Fibroblast of lung (primary cell): ENCODE measurements at regions not wholly inside any gene's neighbourhood (a gene's known extent, or its start where the extent isn't known, plus 50 kb on each side); places are given as distances from the start of the nearest gene placed in this dataset.
"Not testable (repeated sequence)": the region's sequence is repeated elsewhere in the genome, so short reads cannot be mapped to it uniquely, and the experiment has no call there.

Source experiments
- DNase-seq, 2 donors: peaks; one replicate each; pipeline versions ENCODE4 v3.0.0 to v3.0.0-alpha.2; 2010; ENCODE audit warnings: low read depth in 2 of 2
- H2AFZ ChIP-seq: 2 replicates; pipeline ENCODE4 v1.5.1; 2012; ENCODE audit warnings: low read length, control low read depth, inconsistent platforms
- H3K27ac ChIP-seq: 2 replicates; pipeline ENCODE4 v1.5.1; 2011; ENCODE audit warnings: low read length, control low read depth; ENCODE audit not compliant: insufficient read depth
- H3K27me3 ChIP-seq: 2 replicates; pipeline ENCODE4 v1.5.1; 2011; ENCODE audit warnings: mild to moderate bottlenecking, low read length; ENCODE audit not compliant: control insufficient read depth, insufficient read depth
- H3K36me3 ChIP-seq: 2 replicates; pipeline ENCODE4 v1.5.1; 2011; ENCODE audit warnings: low read length; ENCODE audit not compliant: control insufficient read depth, insufficient read depth
- H3K4me1 ChIP-seq: 2 replicates; pipeline ENCODE4 v1.5.1; 2011; ENCODE audit warnings: low read length; ENCODE audit not compliant: control insufficient read depth, insufficient read depth; ENCODE audit errors: extremely low read depth
- H3K4me2 ChIP-seq: 2 replicates; pipeline ENCODE4 v1.5.1; 2011; ENCODE audit warnings: low read length, control low read depth; ENCODE audit not compliant: insufficient read depth; ENCODE audit errors: extremely low read depth
- H3K4me3 ChIP-seq, 4 experiments: fragments of 200-600 bp in 1 of 4; sonication (generic) in 1 of 4; replicated peaks in 1 of 4; 2 replicates each; pipeline ENCODE4 v1.5.1; 2011 to 2016; ENCODE audit warnings: low read length in 4 of 4, low read depth in 3 of 4, mild to moderate bottlenecking in 3 of 4, control low read depth in 2 of 4, inconsistent platforms in 1 of 4, mixed read lengths in 1 of 4; ENCODE audit not compliant: insufficient read depth in 1 of 4; ENCODE audit errors: control extremely low read depth in 1 of 4
- H3K79me2 ChIP-seq: 2 replicates; pipeline ENCODE4 v1.5.1; 2012; ENCODE audit warnings: mild to moderate bottlenecking, low read length, inconsistent platforms; ENCODE audit not compliant: control insufficient read depth, insufficient read depth
- H3K9ac ChIP-seq: 2 replicates; pipeline ENCODE4 v1.5.1; 2011; ENCODE audit warnings: mild to moderate bottlenecking, low read length, control low read depth; ENCODE audit not compliant: insufficient read depth
- H3K9me3 ChIP-seq: 2 replicates; pipeline ENCODE4 v1.5.1; 2012; ENCODE audit warnings: low read depth, low read length; ENCODE audit not compliant: control insufficient read depth, insufficient read depth
- H4K20me1 ChIP-seq: 2 replicates; pipeline ENCODE4 v1.5.1; 2011; ENCODE audit warnings: low read length; ENCODE audit not compliant: control insufficient read depth, insufficient read depth; ENCODE audit errors: extremely low read depth
- CTCF ChIP-seq, 2 donors: IDR thresholded peaks in 1 of 2; conservative IDR thresholded peaks in 1 of 2; 1 replicate in 1 of 2; 2 replicates in 1 of 2; pipeline ENCODE4 v1.5.1; 2011 to 2012; ENCODE audit warnings: low read length in 2 of 2, control low read depth in 1 of 2, inconsistent platforms in 1 of 2, low read depth in 1 of 2, mild to moderate bottlenecking in 1 of 2
- EZH2 ChIP-seq: IDR thresholded peaks from 2 replicates; pipeline ENCODE4 v1.5.1; 2012; ENCODE audit warnings: low read length, control low read depth, mild to moderate bottlenecking; ENCODE audit errors: missing control alignments

GRCh38 chr5:83407931-83408330 is 63.6 kb upstream of the VCAN start:
- Histone ChIP-seq H3K9ac (no peak overlapping the region), H3K9me3 (no peaks in the 10 kb centered on the region), H3K4me3 (no peak overlapping the region), H3K4me2 (no peak overlapping the region), H3K4me1 (no peaks in the 10 kb centered on the region), H3K36me3 (no peaks in the 10 kb centered on the region), H3K27me3 (no peaks in the 10 kb centered on the region), H2AFZ (no peak overlapping the region), H3K27ac (no peak overlapping the region), H3K79me2 (no peaks in the 10 kb centered on the region), H4K20me1 (no peaks in the 10 kb centered on the region)
- TF ChIP-seq EZH2 (no peak), CTCF (conservative IDR thresholded peaks at IDR 0.05 in 1 of 2, IDR thresholded peaks at IDR 0.05 in 1 of 2; ENCODE audit: low read depth in 1 of 2, low read length in 2 of 2) (no peak)
- no peak for DNase-seq

GRCh38 chr5:83408719-83409118 is 62.8 kb upstream of the VCAN start:
- Histone ChIP-seq H3K9me3 (no peaks in the 10 kb centered on the region), H3K9ac (no peak overlapping the region), H4K20me1 (no peaks in the 10 kb centered on the region), H3K4me1 (no peaks in the 10 kb centered on the region), H2AFZ (no peak overlapping the region), H3K4me2 (no peak overlapping the region), H3K36me3 (no peaks in the 10 kb centered on the region), H3K27ac (no peak overlapping the region), H3K4me3 (no peak overlapping the region), H3K79me2 (no peaks in the 10 kb centered on the region), H3K27me3 (no peaks in the 10 kb centered on the region)
- no peak for DNase-seq
- TF ChIP-seq EZH2 (no peak), CTCF (conservative IDR thresholded peaks at IDR 0.05 in 1 of 2, IDR thresholded peaks at IDR 0.05 in 1 of 2; ENCODE audit: low read depth in 1 of 2, low read length in 2 of 2) (no peak)

DNA sequence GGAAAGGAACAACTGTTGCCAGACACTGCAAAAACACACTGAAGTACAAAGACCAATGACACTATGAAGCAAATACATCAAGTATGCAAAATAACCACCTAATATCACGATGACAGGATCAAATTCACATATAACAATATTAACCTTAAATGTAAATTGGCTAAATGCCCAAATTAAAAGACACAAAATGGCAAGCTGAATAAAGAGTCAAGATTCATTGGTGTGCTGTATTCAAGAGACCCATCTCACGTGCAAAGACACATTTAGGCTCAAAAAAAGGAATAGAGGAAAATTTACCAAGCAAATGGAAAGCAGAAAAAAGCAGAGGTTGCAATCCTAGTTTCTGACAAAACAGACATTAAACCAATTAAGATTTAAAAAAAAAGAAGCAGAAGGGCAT is 61.8 kb upstream of the VCAN start:
- H3K36me3 ChIP-seq, H3K9me3 ChIP-seq, H3K4me2 ChIP-seq, H3K9ac ChIP-seq, H3K4me3 ChIP-seq, H2AFZ ChIP-seq, H4K20me1 ChIP-seq, H3K27me3 ChIP-seq, H3K4me1 ChIP-seq, DNase-seq, H3K79me2 ChIP-seq, H3K27ac ChIP-seq: not testable (repeated sequence)

DNA sequence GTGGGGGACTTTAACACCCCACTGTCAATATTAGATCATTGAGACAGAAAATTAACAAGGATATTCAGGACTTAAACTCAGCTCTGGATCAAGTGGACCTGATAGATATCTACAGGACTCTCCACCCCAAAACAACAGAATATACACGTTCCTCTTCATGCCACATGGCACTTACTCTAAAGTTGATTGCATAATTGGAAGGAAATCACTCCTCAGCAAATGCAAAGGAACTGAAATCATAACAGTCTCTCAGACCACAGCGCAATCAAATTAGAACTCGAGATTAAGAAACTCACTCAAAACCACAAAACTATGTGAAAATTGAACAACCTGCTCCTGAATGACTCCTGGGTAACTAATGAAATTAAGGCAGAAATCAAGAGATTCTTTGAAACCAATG is 61.2 kb upstream of the VCAN start:
- not testable (repeated sequence) for H3K4me3 ChIP-seq, H3K27me3 ChIP-seq, H2AFZ ChIP-seq, H3K9ac ChIP-seq, H3K79me2 ChIP-seq, DNase-seq, H3K36me3 ChIP-seq, H3K9me3 ChIP-seq, H4K20me1 ChIP-seq, H3K27ac ChIP-seq, H3K4me1 ChIP-seq, H3K4me2 ChIP-seq
